Peyer's patch (tissue), 4 donors: ENCODE measurements at regions not wholly inside any gene's neighbourhood (a gene's known extent, or its start where the extent isn't known, plus 50 kb on each side); places are given as distances from the start of the nearest gene placed in this dataset.

ENCODE experiments used
- DNase-seq, 3 donors: peaks; one replicate each; pipeline ENCODE4 v3.0.0-alpha.2; 2017 to 2019
- H3K27ac ChIP-seq, 4 donors: fragments of 200-600 bp; sonication (generic); one replicate each; pipeline ENCODE4 v1.5.1; 2016 to 2019
- H3K27me3 ChIP-seq, 2 donors: fragments of 200-600 bp; sonication (generic); one replicate each; pipeline ENCODE4 v1.5.1; 2019
- H3K36me3 ChIP-seq, 3 donors: fragments of 200-600 bp; sonication (generic); one replicate each; pipeline ENCODE4 v1.5.1; 2016 to 2019
- H3K4me1 ChIP-seq, 4 donors: fragments of 200-600 bp; sonication (generic); one replicate each; pipeline ENCODE4 v1.5.1; 2016 to 2019
- H3K4me3 ChIP-seq, 4 donors: fragments of 200-600 bp; sonication (generic); 1 replicate in 3 of 4; 2 replicates in 1 of 4; pipeline ENCODE4 v1.5.1; 2016 to 2019; ENCODE audit warnings: mild to moderate bottlenecking in 1 of 4
- H3K9me3 ChIP-seq, 4 donors: fragments of 200-600 bp; sonication (generic); one replicate each; pipeline ENCODE4 v1.5.1; 2016 to 2019; ENCODE audit warnings: mild to moderate bottlenecking in 1 of 4
- POLR2A ChIP-seq, 2 donors: fragments of 450-650 bp; IDR thresholded peaks; one replicate each; pipeline ENCODE4 v1.5.1; 2017; ENCODE audit warnings: antibody characterized with exemption in 2 of 2, mild to moderate bottlenecking in 2 of 2, moderate library complexity in 2 of 2
- TF ChIP-seq, protein P1 (sequence below), 6 experiments: fragments of 450-650 bp in 4 of 6; fragments of 200-600 bp in 2 of 6; sonication (generic) in 1 of 6; IDR thresholded peaks; one replicate each; pipeline ENCODE4 v1.5.1; 2017 to 2019; ENCODE audit warnings: antibody characterized with exemption in 6 of 6, mild to moderate bottlenecking in 3 of 6, moderate library complexity in 1 of 6

- Histone ChIP-seq H3K4me1 (no peaks in the 10 kb centered on the region), H3K27me3 (no peaks in the 10 kb centered on the region), H3K4me3 (no peak overlapping the region), H3K9me3 (no peaks in the 10 kb centered on the region), H3K36me3 (no peaks in the 10 kb centered on the region), H3K27ac (no peak overlapping the region)
- TF ChIP-seq, protein P1, sequence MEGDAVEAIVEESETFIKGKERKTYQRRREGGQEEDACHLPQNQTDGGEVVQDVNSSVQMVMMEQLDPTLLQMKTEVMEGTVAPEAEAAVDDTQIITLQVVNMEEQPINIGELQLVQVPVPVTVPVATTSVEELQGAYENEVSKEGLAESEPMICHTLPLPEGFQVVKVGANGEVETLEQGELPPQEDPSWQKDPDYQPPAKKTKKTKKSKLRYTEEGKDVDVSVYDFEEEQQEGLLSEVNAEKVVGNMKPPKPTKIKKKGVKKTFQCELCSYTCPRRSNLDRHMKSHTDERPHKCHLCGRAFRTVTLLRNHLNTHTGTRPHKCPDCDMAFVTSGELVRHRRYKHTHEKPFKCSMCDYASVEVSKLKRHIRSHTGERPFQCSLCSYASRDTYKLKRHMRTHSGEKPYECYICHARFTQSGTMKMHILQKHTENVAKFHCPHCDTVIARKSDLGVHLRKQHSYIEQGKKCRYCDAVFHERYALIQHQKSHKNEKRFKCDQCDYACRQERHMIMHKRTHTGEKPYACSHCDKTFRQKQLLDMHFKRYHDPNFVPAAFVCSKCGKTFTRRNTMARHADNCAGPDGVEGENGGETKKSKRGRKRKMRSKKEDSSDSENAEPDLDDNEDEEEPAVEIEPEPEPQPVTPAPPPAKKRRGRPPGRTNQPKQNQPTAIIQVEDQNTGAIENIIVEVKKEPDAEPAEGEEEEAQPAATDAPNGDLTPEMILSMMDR (IDR thresholded peaks at IDR 0.05): no peak
- no peak for TF ChIP-seq POLR2A (IDR thresholded peaks at IDR 0.05)
- DNase-seq: no peak
Measured at GRCh38 chr6:22008248-22008836, 288.5 kb downstream of the PRL start.

DNA sequence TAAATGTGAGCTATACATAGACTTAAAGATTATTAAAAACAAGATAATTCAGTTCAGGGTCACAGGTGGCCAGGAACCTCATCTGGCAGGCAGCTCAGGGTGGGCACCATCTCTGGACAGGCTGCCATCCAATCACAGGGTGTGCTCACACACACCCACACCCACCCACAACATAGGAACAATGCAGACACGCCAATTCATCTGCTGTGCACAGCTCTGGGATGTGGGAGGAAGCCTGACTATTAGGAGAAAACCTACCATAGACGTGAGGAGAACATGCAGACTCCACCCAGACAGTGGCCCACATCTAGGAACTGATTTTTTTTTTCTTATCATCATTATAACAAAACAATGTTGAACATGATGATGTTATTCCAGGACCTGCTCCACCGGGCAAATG, 286.7 kb downstream of the PRL start:
- no peak for TF ChIP-seq POLR2A (IDR thresholded peaks at IDR 0.05)
- TF ChIP-seq, protein P1 (IDR thresholded peaks at IDR 0.05): no peak
- no peaks in the 10 kb centered on the region for H3K27me3 ChIP-seq
- no peaks in the 10 kb centered on the region for H3K36me3 ChIP-seq
- no peaks in the 10 kb centered on the region for H3K4me1 ChIP-seq
- DNase-seq: no peak
- H3K4me3 ChIP-seq: no peak overlapping the region
- no peak overlapping the region for H3K27ac ChIP-seq
- H3K9me3 ChIP-seq: no peaks in the 10 kb centered on the region

DNA sequence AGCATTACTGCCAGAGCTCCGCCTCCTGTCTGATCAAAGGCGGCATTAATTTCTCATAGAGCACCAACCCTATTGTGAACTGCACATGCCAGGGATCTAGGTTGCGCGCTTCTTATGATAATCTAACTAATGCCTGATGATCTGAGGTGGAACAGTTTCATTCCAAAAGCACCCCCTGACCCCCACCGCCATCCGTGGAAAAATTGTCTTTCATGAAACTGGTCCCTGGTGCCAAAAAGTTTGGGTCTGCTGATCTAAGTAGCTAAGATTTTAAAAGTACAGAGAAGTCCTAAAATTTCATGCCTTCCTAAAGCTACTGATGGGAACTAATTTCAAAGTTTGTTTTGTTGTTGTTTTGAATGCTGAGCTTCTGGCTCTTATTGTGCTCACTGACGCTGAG, 281.6 kb downstream of the PRL start:
- TF ChIP-seq, protein P1 (IDR thresholded peaks at IDR 0.05): no peak
- TF ChIP-seq POLR2A (IDR thresholded peaks at IDR 0.05): no peak
- Histone ChIP-seq H3K27ac (no peak overlapping the region), H3K4me1 (no peaks in the 10 kb centered on the region), H3K36me3 (no peaks in the 10 kb centered on the region), H3K4me3 (no peak overlapping the region), H3K9me3 (no peaks in the 10 kb centered on the region), H3K27me3 (no peaks in the 10 kb centered on the region)
- no peak for DNase-seq

- no peaks in the 10 kb centered on the region for H3K4me1 ChIP-seq
- no peak overlapping the region for H3K27ac ChIP-seq
- H3K4me3 ChIP-seq: no peak overlapping the region
- H3K9me3 ChIP-seq: no peaks in the 10 kb centered on the region
- no peaks in the 10 kb centered on the region for H3K36me3 ChIP-seq
- no peaks in the 10 kb centered on the region for H3K27me3 ChIP-seq
- DNase-seq: no peak
- TF ChIP-seq POLR2A (IDR thresholded peaks at IDR 0.05): no peak
- TF ChIP-seq, protein P1 (IDR thresholded peaks at IDR 0.05): no peak
Measured at GRCh38 chr6:22015944-22016343, 280.9 kb downstream of the PRL start.

DNA sequence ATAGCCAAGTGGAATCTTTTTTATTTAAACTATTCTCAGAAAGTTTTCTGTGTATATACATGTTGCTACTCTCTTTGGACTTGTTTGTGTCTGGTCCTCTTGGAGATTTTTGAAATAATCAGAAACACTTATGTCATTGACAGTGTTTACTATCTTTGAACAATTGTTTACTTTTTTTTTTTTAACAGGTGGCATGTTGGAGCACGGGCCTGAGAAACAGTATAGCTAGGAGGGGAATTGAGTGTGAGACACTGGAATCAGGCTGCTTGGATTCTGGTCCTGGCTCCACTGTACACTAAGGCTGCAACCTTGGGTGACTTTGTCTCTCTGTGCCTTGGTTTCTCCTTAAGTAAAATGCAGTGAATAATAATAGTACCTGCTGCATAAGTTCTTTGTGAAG, 279.6 kb downstream of the PRL start:
- Histone ChIP-seq H3K27ac (no peak overlapping the region), H3K36me3 (no peaks in the 10 kb centered on the region), H3K27me3 (no peaks in the 10 kb centered on the region), H3K4me3 (no peak overlapping the region), H3K4me1 (no peaks in the 10 kb centered on the region), H3K9me3 (no peaks in the 10 kb centered on the region)
- no peak for DNase-seq
- TF ChIP-seq, protein P1 (IDR thresholded peaks at IDR 0.05): no peak
- TF ChIP-seq POLR2A (IDR thresholded peaks at IDR 0.05): no peak

DNA sequence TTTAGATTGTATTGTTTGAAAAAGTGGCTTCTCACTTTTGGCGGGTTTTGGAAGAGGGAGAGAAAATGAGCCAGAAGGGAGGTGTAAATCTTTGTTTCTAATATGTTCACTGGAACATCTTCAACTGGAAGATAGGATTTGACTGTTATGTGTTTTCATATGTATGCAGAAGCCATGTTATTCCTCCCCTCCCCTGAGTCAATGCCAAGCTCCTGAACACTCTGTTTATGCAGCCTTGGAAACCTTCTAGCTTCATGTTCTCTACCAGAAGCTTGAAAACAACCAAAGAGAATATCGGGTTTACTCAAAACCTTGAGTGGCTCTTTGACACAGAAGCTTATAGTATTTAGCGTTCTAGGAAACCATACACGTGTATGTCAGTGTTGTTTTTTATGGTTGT, 279.1 kb downstream of the PRL start:
- DNase-seq: no peak
- no peak for TF ChIP-seq POLR2A (IDR thresholded peaks at IDR 0.05)
- TF ChIP-seq, protein P1 (IDR thresholded peaks at IDR 0.05): no peak
- Histone ChIP-seq H3K36me3 (no peaks in the 10 kb centered on the region), H3K4me3 (no peak overlapping the region), H3K4me1 (no peaks in the 10 kb centered on the region), H3K27me3 (no peaks in the 10 kb centered on the region), H3K27ac (no peak overlapping the region), H3K9me3 (no peaks in the 10 kb centered on the region)
